Naive thymus-derived CD4-positive, alpha-beta T cell (primary cell): ENCODE measurements at regions not wholly inside any gene's neighbourhood (a gene's known extent, or its start where the extent isn't known, plus 50 kb on each side); places are given as distances from the start of the nearest gene placed in this dataset.

Experiments used
- ATAC-seq: fragments of 150-1000 bp; cut with Tn5 transposase; 2 replicates; pipeline ENCODE4 v1.10.0; 2021; ENCODE audit warnings: mild to moderate bottlenecking, moderate library complexity
- CTCF ChIA-PET: fragments of 350-600 bp; sonication (Branson Sonifier 250); formaldehyde crosslinking; loops from one replicate; lab custom pipeline; 2021; ENCODE audit warnings: antibody characterized with exemption; lab: Charles Lee
- POLR2A ChIA-PET: fragments of 350-600 bp; sonication (Branson Sonifier 250); formaldehyde crosslinking; loops from one replicate; lab custom pipeline; 2021; ENCODE audit warnings: antibody characterized with exemption, inconsistent platforms; lab: Charles Lee
- DNase-seq, 9 donors: peaks; one replicate each; pipeline versions ENCODE4 v3.0.0 to v3.0.0-alpha.2; 2020 to 2022; ENCODE audit warnings: mixed read lengths in 1 of 9
- H3K27ac ChIP-seq: one replicate; pipeline ENCODE4 v1.7.0; 2013; ENCODE audit warnings: mild to moderate bottlenecking, low read depth, low read length, moderate library complexity
- H3K27me3 ChIP-seq, 2 donors: one replicate each; pipeline ENCODE4 v1.7.0; 2013; ENCODE audit warnings: low read length in 2 of 2, mild to moderate bottlenecking in 2 of 2, moderate library complexity in 2 of 2; ENCODE audit not compliant: control insufficient read depth in 2 of 2, insufficient read depth in 2 of 2
- H3K36me3 ChIP-seq, 3 experiments: 1 replicate in 2 of 3; 2 replicates in 1 of 3; pipeline ENCODE4 v1.7.0; 2013; ENCODE audit warnings: low read length in 3 of 3, mild to moderate bottlenecking in 3 of 3, moderate library complexity in 1 of 3; ENCODE audit not compliant: insufficient read depth in 3 of 3, control insufficient read depth in 2 of 3
- H3K4me1 ChIP-seq, 2 donors: one replicate each; pipeline ENCODE4 v1.7.0; 2013; ENCODE audit warnings: low read length in 2 of 2, mild to moderate bottlenecking in 2 of 2, moderate library complexity in 1 of 2; ENCODE audit not compliant: control insufficient read depth in 2 of 2, insufficient read depth in 2 of 2
- H3K4me3 ChIP-seq: 2 replicates; pipeline ENCODE4 v1.7.0; 2013; ENCODE audit warnings: mild to moderate bottlenecking, low read length
- H3K9me3 ChIP-seq, 3 experiments: 1 replicate in 2 of 3; 2 replicates in 1 of 3; pipeline ENCODE4 v1.7.0; 2013; ENCODE audit warnings: low read length in 3 of 3; ENCODE audit not compliant: control insufficient read depth in 2 of 3
- H3K27ac Mint-ChIP-seq, 9 donors: one replicate each; pipeline ENCODE4 v1.8.0; 2020 to 2022; ENCODE audit warnings: mixed read lengths in 9 of 9, mild to moderate bottlenecking in 8 of 9, moderate library complexity in 5 of 9, inconsistent platforms in 2 of 9
- H3K27me3 Mint-ChIP-seq, 5 donors: one replicate each; pipeline ENCODE4 v1.8.0; 2021 to 2022; ENCODE audit warnings: mixed read lengths in 5 of 5, mild to moderate bottlenecking in 1 of 5
- H3K36me3 Mint-ChIP-seq, 5 donors: one replicate each; pipeline ENCODE4 v1.8.0; 2020 to 2022; ENCODE audit warnings: mixed read lengths in 5 of 5, mild to moderate bottlenecking in 3 of 5, inconsistent platforms in 1 of 5
- H3K4me1 Mint-ChIP-seq, 7 donors: one replicate each; pipeline ENCODE4 v1.8.0; 2020 to 2022; ENCODE audit warnings: mixed read lengths in 7 of 7, mild to moderate bottlenecking in 3 of 7, inconsistent platforms in 1 of 7
- H3K4me3 Mint-ChIP-seq, 10 donors: one replicate each; pipeline ENCODE4 v1.8.0; 2020 to 2022; ENCODE audit warnings: mild to moderate bottlenecking in 10 of 10, mixed read lengths in 10 of 10, moderate library complexity in 6 of 10, inconsistent platforms in 2 of 10
- H3K9me3 Mint-ChIP-seq, 11 donors: one replicate each; pipeline ENCODE4 v1.8.0; 2020 to 2022; ENCODE audit warnings: mixed read lengths in 11 of 11, mild to moderate bottlenecking in 4 of 11, inconsistent platforms in 1 of 11, moderate library complexity in 1 of 11
- intact Hi-C, 2 donors: fragments of 100-400 bp; cut with micrococcal nuclease; formaldehyde crosslinking; loops; one replicate each; pipeline ENCODE4 v1.15.1; 2023

DNA sequence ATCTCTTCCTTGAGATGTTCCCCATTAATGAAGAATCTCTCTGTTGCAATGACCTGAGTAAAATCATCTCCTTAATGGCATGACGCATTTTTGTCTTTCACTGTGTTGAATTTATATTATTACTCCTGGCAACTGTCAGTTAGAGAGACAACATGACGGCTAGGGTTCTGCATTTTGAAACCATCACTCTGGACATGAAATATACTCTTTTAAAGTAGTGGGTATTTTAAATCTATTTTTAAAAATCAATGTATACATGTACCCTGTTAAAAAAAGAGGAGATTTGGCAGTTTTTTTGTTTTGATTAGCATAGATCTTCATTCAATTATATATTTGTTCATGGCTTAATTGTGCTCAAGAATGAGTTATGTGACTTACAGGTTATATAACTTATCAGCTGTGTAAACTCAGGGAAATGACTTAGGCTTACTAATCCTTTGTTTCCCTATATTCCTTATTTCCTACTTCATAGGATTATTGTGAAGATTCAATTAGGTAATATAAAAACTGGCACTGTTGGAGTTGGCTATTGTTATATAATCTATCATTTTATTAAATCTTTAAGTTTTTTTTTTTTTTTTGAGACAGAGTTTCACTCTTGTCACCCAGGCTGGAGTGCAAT is 632.0 kb upstream of the SPRY2 start:
- ATAC-seq = no peak
- Mint-ChIP-seq H3K4me3 (no peak overlapping the region), H3K27ac (no peak overlapping the region), H3K9me3 (peaks cover 0 to 6% (median 0%) of the 10 kb centered on the region in 11 donors), H3K36me3 (no peaks in the 10 kb centered on the region), H3K4me1 (no peaks in the 10 kb centered on the region), H3K27me3 (no peaks in the 10 kb centered on the region)
- CTCF ChIA-PET = no interaction called here
- H3K36me3 ChIP-seq = no peaks in the 10 kb centered on the region
- H3K9me3 ChIP-seq = no peaks in the 10 kb centered on the region
- no peaks in the 10 kb centered on the region for H3K4me1 ChIP-seq
- intact Hi-C loops = no loop called here
- DNase-seq = no peak
- no peak overlapping the region for H3K27ac ChIP-seq
- no peaks in the 10 kb centered on the region for H3K27me3 ChIP-seq
- H3K4me3 ChIP-seq = no peak overlapping the region
- POLR2A ChIA-PET = no interaction called here

DNA sequence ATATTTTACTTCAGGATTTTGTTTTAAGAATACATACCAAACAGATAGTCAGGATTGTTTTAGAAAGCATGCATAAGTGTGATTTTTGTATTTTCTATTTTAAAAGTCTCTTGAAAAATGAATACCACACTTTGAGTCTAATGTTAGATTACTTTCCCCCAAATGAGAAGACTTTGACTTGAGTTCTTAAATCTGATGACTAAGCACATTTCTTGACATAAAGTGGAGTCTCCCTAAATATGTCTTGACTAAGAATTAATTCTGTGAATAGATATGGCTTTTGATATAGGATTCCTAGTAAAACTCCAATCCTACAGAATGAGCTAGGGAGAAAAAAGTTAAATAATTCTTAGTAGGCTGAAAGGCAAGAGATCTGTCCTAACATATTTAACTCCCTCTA is 624.2 kb upstream of the SPRY2 start:
- no peaks in the 10 kb centered on the region for H3K36me3 ChIP-seq
- no peaks in the 10 kb centered on the region for H3K27me3 ChIP-seq
- ChIA-PET POLR2A (no interaction called here), CTCF (no interaction called here)
- H3K27ac ChIP-seq = no peak overlapping the region
- Mint-ChIP-seq H3K4me3 (no peak overlapping the region), H3K4me1 (no peaks in the 10 kb centered on the region), H3K9me3 (peaks cover 0 to 18% (median 1%) of the 10 kb centered on the region in 11 donors), H3K27me3 (no peaks in the 10 kb centered on the region), H3K36me3 (no peaks in the 10 kb centered on the region), H3K27ac (no peak overlapping the region)
- H3K9me3 ChIP-seq = no peaks in the 10 kb centered on the region
- no peak for DNase-seq
- H3K4me1 ChIP-seq = no peaks in the 10 kb centered on the region
- intact Hi-C loops = no loop called here
- ATAC-seq = no peak
- no peak overlapping the region for H3K4me3 ChIP-seq

DNA sequence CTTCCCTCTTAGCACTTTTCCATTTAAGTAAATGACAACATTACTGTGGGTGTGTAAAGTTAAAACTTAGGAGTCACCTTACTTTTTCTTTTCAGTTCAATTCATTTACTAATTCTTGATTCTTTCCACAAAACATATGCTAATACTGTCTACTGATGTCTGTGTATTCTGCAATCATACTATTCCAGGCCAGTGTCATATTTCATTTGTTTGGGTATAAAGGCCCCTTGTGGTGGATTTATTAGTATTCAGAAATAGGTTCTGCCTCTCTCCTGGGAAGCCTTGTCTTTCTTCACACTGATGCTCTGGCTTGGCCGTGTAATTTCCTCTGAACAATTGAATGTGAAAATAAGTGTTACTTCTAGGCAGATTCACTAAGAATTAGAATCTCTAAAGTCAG is 621.9 kb upstream of the SPRY2 start:
- POLR2A ChIA-PET = no interaction called here

DNA sequence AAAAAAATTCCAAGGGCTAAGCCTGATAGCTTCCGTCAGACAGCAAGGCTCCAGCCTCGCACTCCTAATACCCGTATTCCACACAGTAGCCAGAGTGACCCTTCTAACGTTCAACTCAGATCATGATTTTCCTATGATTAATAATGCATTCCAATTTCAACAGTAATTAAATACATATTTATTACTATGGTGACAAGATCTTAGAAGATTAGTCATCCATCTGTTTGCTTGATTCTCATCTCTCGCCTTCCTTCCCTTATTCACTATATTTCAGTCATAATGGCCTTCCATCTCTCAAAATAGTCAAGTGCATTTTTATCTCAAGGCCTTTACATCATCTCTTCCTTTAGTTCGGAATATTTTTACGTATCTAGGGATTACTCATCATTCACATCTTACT is 621.2 kb upstream of the SPRY2 start:
- Mint-ChIP-seq H3K4me1 (no peaks in the 10 kb centered on the region), H3K27ac (no peak overlapping the region), H3K27me3 (no peaks in the 10 kb centered on the region), H3K4me3 (no peak overlapping the region), H3K36me3 (no peaks in the 10 kb centered on the region), H3K9me3 (peaks cover 0 to 18% (median 1%) of the 10 kb centered on the region in 11 donors)
- ChIA-PET CTCF (no interaction called here), POLR2A (no interaction called here)
- intact Hi-C loops = no loop called here
- Histone ChIP-seq H3K36me3 (no peaks in the 10 kb centered on the region), H3K27me3 (no peaks in the 10 kb centered on the region), H3K9me3 (no peaks in the 10 kb centered on the region), H3K4me3 (no peak overlapping the region), H3K27ac (no peak overlapping the region), H3K4me1 (no peaks in the 10 kb centered on the region)
- DNase-seq (no peak), ATAC-seq (no peak)

More for the DNA sequence above, 621.9 kb upstream of the SPRY2 start:
- Histone ChIP-seq H3K36me3 (no peaks in the 10 kb centered on the region), H3K27me3 (no peaks in the 10 kb centered on the region), H3K4me1 (no peaks in the 10 kb centered on the region), H3K4me3 (no peak overlapping the region), H3K9me3 (no peaks in the 10 kb centered on the region), H3K27ac (no peak overlapping the region)
- intact Hi-C loops = no loop called here
- DNase-seq = no peak
- Mint-ChIP-seq H3K4me1 (no peaks in the 10 kb centered on the region), H3K27ac (no peak overlapping the region), H3K9me3 (peaks cover 0 to 18% (median 1%) of the 10 kb centered on the region in 11 donors), H3K36me3 (no peaks in the 10 kb centered on the region), H3K4me3 (no peak overlapping the region), H3K27me3 (no peaks in the 10 kb centered on the region)
- CTCF ChIA-PET = no interaction called here
- ATAC-seq = no peak

DNA sequence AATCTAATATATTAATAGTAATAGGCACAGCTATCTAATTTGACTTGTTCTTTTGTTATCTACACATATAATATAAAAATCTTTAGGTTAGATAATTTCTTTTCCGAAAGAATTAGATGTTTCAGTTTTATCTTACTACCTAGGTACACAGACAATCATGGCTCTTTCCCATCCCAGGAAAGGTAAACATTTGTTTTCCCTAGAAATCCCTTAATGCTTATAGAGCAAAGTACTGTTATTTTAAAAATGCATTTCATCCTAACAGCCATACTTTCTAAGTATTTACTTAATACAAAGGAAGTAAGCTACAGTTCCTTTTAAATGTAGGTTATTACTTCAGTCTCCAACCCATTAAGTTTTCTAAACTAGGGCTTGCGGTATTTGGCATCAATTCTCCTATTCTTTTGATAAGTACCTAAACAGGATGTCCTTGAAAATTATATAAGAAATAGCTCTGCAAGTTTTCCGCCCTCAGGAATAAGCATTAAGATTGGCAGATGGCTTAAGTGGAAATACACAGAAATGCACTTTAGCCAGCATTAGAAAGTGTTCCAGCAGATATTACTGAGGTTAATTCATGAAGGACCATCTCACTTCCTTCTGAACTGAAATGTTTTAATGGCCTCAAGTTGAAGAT is 616.2 kb upstream of the SPRY2 start:
- ChIA-PET CTCF (no interaction called here), POLR2A (no interaction called here)
- H3K4me1 ChIP-seq = no peaks in the 10 kb centered on the region
- no peaks in the 10 kb centered on the region for H3K36me3 ChIP-seq
- H3K4me3 ChIP-seq = no peak overlapping the region
- DNase-seq = no peak
- Mint-ChIP-seq H3K27me3 (no peaks in the 10 kb centered on the region), H3K36me3 (no peaks in the 10 kb centered on the region), H3K27ac (no peak overlapping the region), H3K9me3 (peaks cover 0 to 7% (median 2%) of the 10 kb centered on the region in 11 donors), H3K4me1 (no peaks in the 10 kb centered on the region), H3K4me3 (no peak overlapping the region)
- H3K9me3 ChIP-seq = no peaks in the 10 kb centered on the region
- ATAC-seq = no peak
- no peaks in the 10 kb centered on the region for H3K27me3 ChIP-seq
- H3K27ac ChIP-seq = no peak overlapping the region
- intact Hi-C loops = no loop called here

DNA sequence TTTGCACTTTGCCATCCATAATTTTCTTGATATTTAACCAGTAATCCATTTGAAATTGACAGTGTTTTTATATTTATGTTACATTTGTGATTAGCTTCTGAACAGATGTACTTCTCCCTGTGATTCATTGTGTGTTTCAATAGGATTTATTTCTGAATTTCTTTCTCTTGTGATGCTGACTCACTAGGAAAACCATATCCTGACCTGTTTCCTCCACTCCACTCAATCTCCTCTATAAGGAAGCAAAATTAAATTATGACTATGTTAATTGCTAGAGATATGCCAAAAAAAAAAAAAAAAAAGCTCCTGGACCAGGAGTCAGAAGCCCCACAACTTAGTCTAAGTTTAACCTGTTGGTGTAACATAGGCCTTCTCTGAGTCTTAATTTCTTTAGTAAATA is 614.6 kb upstream of the SPRY2 start:
- H3K27me3 ChIP-seq = no peaks in the 10 kb centered on the region
- H3K36me3 ChIP-seq = no peaks in the 10 kb centered on the region
- Mint-ChIP-seq H3K27me3 (no peaks in the 10 kb centered on the region), H3K27ac (no peak overlapping the region), H3K9me3 (peaks cover 0 to 9% (median 0%) of the 10 kb centered on the region in 11 donors), H3K4me1 (no peaks in the 10 kb centered on the region), H3K4me3 (no peak overlapping the region), H3K36me3 (no peaks in the 10 kb centered on the region)
- CTCF ChIA-PET = no interaction called here
- intact Hi-C loops = no loop called here
- no peak overlapping the region for H3K4me3 ChIP-seq
- H3K27ac ChIP-seq = no peak overlapping the region
- no peaks in the 10 kb centered on the region for H3K4me1 ChIP-seq
- POLR2A ChIA-PET = no interaction called here
- no peaks in the 10 kb centered on the region for H3K9me3 ChIP-seq
- DNase-seq = no peak
- ATAC-seq = no peak

DNA sequence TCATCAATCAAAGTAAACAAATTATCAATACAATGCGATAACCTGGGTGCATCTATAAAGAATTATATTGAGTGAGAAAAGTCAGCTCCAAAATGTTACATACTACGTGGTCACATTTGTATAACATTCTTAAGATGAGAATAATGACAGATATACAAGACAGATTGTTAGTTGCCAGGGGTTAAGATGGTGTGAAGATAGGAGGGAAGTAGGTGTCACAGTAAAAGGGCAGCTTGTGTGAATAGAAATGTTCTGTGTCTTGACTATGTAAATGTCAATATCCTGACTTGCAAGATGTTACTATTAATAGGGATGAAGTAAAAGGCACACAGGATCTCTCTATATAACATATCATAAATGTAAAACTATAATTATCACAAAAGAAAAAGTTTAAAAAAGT is 611.2 kb upstream of the SPRY2 start:
- Mint-ChIP-seq H3K4me3 (no peak overlapping the region), H3K27me3 (no peaks in the 10 kb centered on the region), H3K4me1 (no peaks in the 10 kb centered on the region), H3K36me3 (no peaks in the 10 kb centered on the region), H3K9me3 (peaks cover 0 to 13% (median 0%) of the 10 kb centered on the region in 11 donors), H3K27ac (no peak overlapping the region)
- POLR2A ChIA-PET = no interaction called here
- CTCF ChIA-PET = no interaction called here
- DNase-seq = no peak
- no peak overlapping the region for H3K27ac ChIP-seq
- ATAC-seq = no peak
- H3K9me3 ChIP-seq = no peaks in the 10 kb centered on the region
- H3K36me3 ChIP-seq = no peaks in the 10 kb centered on the region
- H3K27me3 ChIP-seq = no peaks in the 10 kb centered on the region
- H3K4me1 ChIP-seq = no peaks in the 10 kb centered on the region
- H3K4me3 ChIP-seq = no peak overlapping the region
- intact Hi-C loops = no loop called here
